ENCODE measurements at regions not wholly inside any gene's neighbourhood (a gene's known extent, or its start where the extent isn't known, plus 50 kb on each side); places are given as distances from the start of the nearest gene placed in this dataset.
"Not testable (repeated sequence)": the region's sequence is repeated elsewhere in the genome, so short reads cannot be mapped to it uniquely, and the experiment has no call there.

- DNase-seq (ENCODE audit: low spot score), result no peak
Observed at GRCh38 chr12:113726254-113726819, 239.8 kb downstream of the RBM19 start.

- DNase-seq (ENCODE audit: low spot score), result no peak
Observed at GRCh38 chr12:113725557-113725876, 240.6 kb downstream of the RBM19 start.

GRCh38 chr12:113724794-113725556 lies 241.2 kb downstream of the RBM19 start:
- DNase-seq (ENCODE audit: low spot score), result no peak

GRCh38 chr12:113723631-113724030 lies 242.5 kb downstream of the RBM19 start:
- no peak for DNase-seq (ENCODE audit: low spot score)

- no peak for DNase-seq (ENCODE audit: low spot score)
Observed at GRCh38 chr12:113722747-113723146, 243.4 kb downstream of the RBM19 start.

GRCh38 chr12:113720629-113721028 lies 245.5 kb downstream of the RBM19 start:
- no peak for DNase-seq (ENCODE audit: low spot score)

GRCh38 chr12:113719911-113720591 lies 246.1 kb downstream of the RBM19 start:
- DNase-seq (ENCODE audit: low spot score), result no peak

- no peak for DNase-seq (ENCODE audit: low spot score)
Observed at GRCh38 chr12:113713156-113713555, 241.5 kb upstream of the LHX5 start.

- no peak for DNase-seq (ENCODE audit: low spot score)
Observed at GRCh38 chr12:113712481-113712880, 240.8 kb upstream of the LHX5 start.

GRCh38 chr12:113710216-113710615 lies 238.5 kb upstream of the LHX5 start:
- DNase-seq (ENCODE audit: low spot score), result no peak

GRCh38 chr12:113709456-113709855 lies 237.8 kb upstream of the LHX5 start:
- DNase-seq (ENCODE audit: low spot score), result no peak

GRCh38 chr12:113702836-113703235 lies 231.2 kb upstream of the LHX5 start:
- no peak for DNase-seq (ENCODE audit: low spot score)

- no peak for DNase-seq (ENCODE audit: low spot score)
Observed at GRCh38 chr12:113702276-113702675, 230.6 kb upstream of the LHX5 start.

- DNase-seq (ENCODE audit: low spot score), result peak; percentile 79
Observed at GRCh38 chr12:113700943-113701342, 229.3 kb upstream of the LHX5 start.

GRCh38 chr12:113699984-113700383 lies 228.3 kb upstream of the LHX5 start:
- not testable (repeated sequence) for DNase-seq (ENCODE audit: low spot score)

- no peak for DNase-seq (ENCODE audit: low spot score)
Observed at GRCh38 chr12:113698510-113698858, 226.8 kb upstream of the LHX5 start.

- DNase-seq (ENCODE audit: low spot score), result no peak
Observed at GRCh38 chr12:113697651-113698509, 226.2 kb upstream of the LHX5 start.

- DNase-seq (ENCODE audit: low spot score), result no peak
Observed at GRCh38 chr12:113697104-113697503, 225.4 kb upstream of the LHX5 start.

GRCh38 chr12:113693693-113694092 lies 222.0 kb upstream of the LHX5 start:
- DNase-seq (ENCODE audit: low spot score), result no peak

GRCh38 chr12:113689047-113689610 lies 217.5 kb upstream of the LHX5 start:
- DNase-seq (ENCODE audit: low spot score), result no peak

- no peak for DNase-seq (ENCODE audit: low spot score)
Observed at GRCh38 chr12:113688313-113688712, 216.6 kb upstream of the LHX5 start.
